Gastrocnemius medialis (tissue), 4 donors: ENCODE measurements at regions not wholly inside any gene's neighbourhood (a gene's known extent, or its start where the extent isn't known, plus 50 kb on each side); places are given as distances from the start of the nearest gene placed in this dataset.

Source experiments
- ATAC-seq, 2 donors: fragments of 150-250 bp; one replicate each; pipeline ENCODE4 v1.9.1; 2016
- DNase-seq, 2 donors: peaks; one replicate each; pipeline ENCODE4 v3.0.0-alpha.2; 2019
- H3K27ac ChIP-seq, 4 donors: fragments of 200-600 bp; sonication (generic); 1 replicate in 1 of 4; 2 replicates in 3 of 4; pipeline ENCODE4 v1.5.1; 2016 to 2018; ENCODE audit warnings: mild to moderate bottlenecking in 2 of 4, moderate library complexity in 1 of 4
- H3K27me3 ChIP-seq, 3 donors: fragments of 200-600 bp; sonication (generic) in 2 of 3; 1 replicate in 1 of 3; 2 replicates in 2 of 3; pipeline versions ENCODE4 v1.5.1 to v1.6.0; 2016 to 2019; ENCODE audit warnings: mild to moderate bottlenecking in 1 of 3, moderate library complexity in 1 of 3
- H3K36me3 ChIP-seq, 2 donors: fragments of 200-600 bp; sonication (generic) in 1 of 2; one replicate each; pipeline ENCODE4 v1.5.1; 2017 to 2018
- H3K4me1 ChIP-seq, 2 donors: fragments of 200-600 bp; sonication (generic) in 1 of 2; one replicate each; pipeline ENCODE4 v1.5.1; 2016 to 2017; ENCODE audit warnings: mild to moderate bottlenecking in 2 of 2
- H3K4me3 ChIP-seq, 4 donors: fragments of 200-600 bp; sonication (generic) in 3 of 4; 1 replicate in 1 of 4; 2 replicates in 3 of 4; pipeline ENCODE4 v1.5.1; 2016 to 2019; ENCODE audit warnings: mild to moderate bottlenecking in 2 of 4
- H3K9me3 ChIP-seq, 3 donors: fragments of 200-600 bp; sonication (generic) in 2 of 3; 1 replicate in 1 of 3; 2 replicates in 2 of 3; pipeline ENCODE4 v1.5.1; 2016 to 2019
- CTCF ChIP-seq, 5 experiments: fragments of 450-650 bp in 3 of 5; fragments of 200-600 bp in 2 of 5; sonication (generic) in 2 of 5; IDR thresholded peaks in 4 of 5; conservative IDR thresholded peaks in 1 of 5; 1 replicate in 4 of 5; 2 replicates in 1 of 5; pipeline ENCODE4 v1.5.1; 2016 to 2019; ENCODE audit warnings: antibody characterized with exemption in 5 of 5, mild to moderate bottlenecking in 3 of 5, moderate library complexity in 3 of 5
- POLR2A ChIP-seq, 2 donors: fragments of 450-650 bp; IDR thresholded peaks; one replicate each; pipeline ENCODE4 v1.6.1; 2017; ENCODE audit warnings: antibody characterized with exemption in 2 of 2, mild to moderate bottlenecking in 2 of 2, moderate library complexity in 2 of 2
- in situ Hi-C, 4 donors: fragments of 200-750 bp; cut with MboI; loops; one replicate each; pipeline versions ENCODE4 v1.15.0 to v1.8.0; 2017; ENCODE audit warnings: low sequenced_read_pairs in 4 of 4
- intact Hi-C: fragments of 100-400 bp; cut with DNase I; formaldehyde crosslinking; loops from one replicate; pipeline ENCODE4 v1.15.1; 2023; ENCODE audit warnings: low total_unique reads

GRCh38 chr2:215671691-215672090 lies 235.8 kb upstream of the FN1 start:
- no peak for ATAC-seq
- in situ Hi-C loops (no loop called here), intact Hi-C loops (no loop called here)
- DNase-seq = no peak
- H3K27ac ChIP-seq = no peak overlapping the region
- no peaks in the 10 kb centered on the region for H3K4me1 ChIP-seq
- no peaks in the 10 kb centered on the region for H3K27me3 ChIP-seq
- no peaks in the 10 kb centered on the region for H3K9me3 ChIP-seq
- no peak overlapping the region for H3K4me3 ChIP-seq
- no peaks in the 10 kb centered on the region for H3K36me3 ChIP-seq
- TF ChIP-seq POLR2A (IDR thresholded peaks at IDR 0.05) (no peak), CTCF (IDR thresholded peaks at IDR 0.05 in 4 of 5, conservative IDR thresholded peaks at IDR 0.05 in 1 of 5) (no peak)

GRCh38 chr2:215671244-215671643 lies 235.4 kb upstream of the FN1 start:
- H3K4me3 ChIP-seq = no peak overlapping the region
- TF ChIP-seq POLR2A (IDR thresholded peaks at IDR 0.05) (no peak), CTCF (IDR thresholded peaks at IDR 0.05 in 4 of 5, conservative IDR thresholded peaks at IDR 0.05 in 1 of 5) (no peak)
- no peaks in the 10 kb centered on the region for H3K36me3 ChIP-seq
- H3K27me3 ChIP-seq = no peaks in the 10 kb centered on the region
- ATAC-seq (no peak), DNase-seq (no peak)
- no peak overlapping the region for H3K27ac ChIP-seq
- intact Hi-C loops = no loop called here
- H3K9me3 ChIP-seq = no peaks in the 10 kb centered on the region
- in situ Hi-C loops = no loop called here
- no peaks in the 10 kb centered on the region for H3K4me1 ChIP-seq

- ATAC-seq = no peak
- H3K4me1 ChIP-seq = no peaks in the 10 kb centered on the region
- intact Hi-C loops = no loop called here
These were observed 234.5 kb upstream of the FN1 start for GRCh38 chr2:215670396-215670795.

GRCh38 chr2:215668378-215668775 lies 232.5 kb upstream of the FN1 start:
- Histone ChIP-seq H3K27ac (no peak overlapping the region), H3K36me3 (no peaks in the 10 kb centered on the region), H3K27me3 (no peaks in the 10 kb centered on the region), H3K4me1 (no peaks in the 10 kb centered on the region), H3K9me3 (no peaks in the 10 kb centered on the region), H3K4me3 (no peak overlapping the region)
- DNase-seq (peak in 1 of 2 donors; percentile 20), ATAC-seq (peak in 1 of 2 donors; percentile 42)
- TF ChIP-seq POLR2A (IDR thresholded peaks at IDR 0.05) = no peak
- no peak for TF ChIP-seq CTCF (IDR thresholded peaks at IDR 0.05 in 4 of 5, conservative IDR thresholded peaks at IDR 0.05 in 1 of 5)
- in situ Hi-C loops (no loop called here), intact Hi-C loops (no loop called here)

More at GRCh38 chr2:215670396-215670795, 234.5 kb upstream of the FN1 start:
- TF ChIP-seq POLR2A (IDR thresholded peaks at IDR 0.05) (no peak), CTCF (IDR thresholded peaks at IDR 0.05 in 4 of 5, conservative IDR thresholded peaks at IDR 0.05 in 1 of 5) (no peak)
- H3K36me3 ChIP-seq = no peaks in the 10 kb centered on the region
- no peak overlapping the region for H3K27ac ChIP-seq
- H3K4me3 ChIP-seq = no peak overlapping the region
- in situ Hi-C loops = no loop called here
- H3K9me3 ChIP-seq = no peaks in the 10 kb centered on the region
- DNase-seq = no peak
- no peaks in the 10 kb centered on the region for H3K27me3 ChIP-seq
